HG03025 (cell line): ENCODE measurements at regions not wholly inside any gene's neighbourhood (a gene's known extent, or its start where the extent isn't known, plus 50 kb on each side); places are given as distances from the start of the nearest gene placed in this dataset.

Experiments used
- ATAC-seq: cut with Tn5 transposase; IDR thresholded peaks from one replicate; pipeline ENCODE4 v1.9.1; 2021; ENCODE audit warnings: mild to moderate bottlenecking, moderate library complexity; ENCODE audit not compliant: unreplicated experiment, low FRiP score

DNA sequence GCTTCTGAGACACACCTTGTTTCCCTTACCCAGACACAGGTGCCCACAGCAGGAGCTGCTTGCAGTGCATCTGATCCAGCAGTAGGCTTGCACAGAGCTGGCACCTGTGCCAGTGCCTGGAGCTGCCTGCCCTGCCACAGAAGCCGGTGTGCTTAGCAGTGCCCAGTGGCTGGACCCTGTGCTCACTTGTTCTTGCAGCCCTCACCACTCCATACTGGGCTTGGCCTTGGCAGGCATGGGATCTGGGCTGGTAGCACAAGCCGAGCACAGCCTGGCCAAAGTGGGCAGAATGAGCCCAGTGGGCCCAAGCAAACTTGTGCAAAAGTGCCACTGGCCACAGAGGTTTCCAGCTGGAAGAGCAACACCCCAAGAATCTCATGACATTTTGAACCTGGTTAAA, 1950.4 kb downstream of the SUCLG1 start:
- ATAC-seq = no peak

DNA sequence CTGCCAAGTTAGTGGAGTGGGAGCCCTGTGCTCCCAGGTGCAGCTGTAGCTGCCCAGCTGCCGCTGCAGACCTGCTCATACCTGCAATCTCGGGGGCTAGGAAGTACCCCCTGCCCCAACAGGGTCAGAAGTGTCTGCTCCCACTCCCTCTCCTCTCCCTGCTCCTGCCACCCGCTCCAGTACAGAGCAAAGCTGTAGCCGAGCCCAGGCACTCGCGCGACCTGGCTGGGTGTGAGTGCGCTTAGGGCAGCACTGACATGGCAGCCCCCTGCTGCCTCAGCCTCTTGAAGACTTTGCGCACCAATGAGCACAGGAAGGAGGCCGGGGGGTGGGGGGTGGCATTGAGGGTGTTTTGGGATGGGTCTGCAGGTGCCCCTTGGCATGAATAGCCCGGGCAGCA, 1951.4 kb downstream of the SUCLG1 start:
- no peak for ATAC-seq

DNA sequence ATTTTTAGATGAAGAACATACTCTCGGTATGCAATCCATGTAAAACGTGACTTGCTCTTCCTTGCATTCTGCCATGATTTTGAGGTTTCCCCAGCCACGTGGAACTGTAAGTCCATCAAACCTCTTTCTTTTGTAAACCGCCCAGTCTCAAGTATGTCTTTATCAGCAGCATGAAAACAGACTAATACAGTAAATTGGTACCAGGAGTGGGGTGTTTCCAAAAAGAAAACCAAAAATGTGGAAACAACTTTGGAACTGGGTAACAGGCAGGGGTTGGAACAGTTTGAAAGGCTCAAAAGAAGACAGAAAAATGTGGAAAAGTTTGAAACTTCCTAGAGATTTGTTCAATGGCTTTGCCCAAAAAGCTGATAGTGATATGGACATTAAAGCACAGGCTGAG, 1957.9 kb downstream of the SUCLG1 start:
- ATAC-seq = no peak

DNA sequence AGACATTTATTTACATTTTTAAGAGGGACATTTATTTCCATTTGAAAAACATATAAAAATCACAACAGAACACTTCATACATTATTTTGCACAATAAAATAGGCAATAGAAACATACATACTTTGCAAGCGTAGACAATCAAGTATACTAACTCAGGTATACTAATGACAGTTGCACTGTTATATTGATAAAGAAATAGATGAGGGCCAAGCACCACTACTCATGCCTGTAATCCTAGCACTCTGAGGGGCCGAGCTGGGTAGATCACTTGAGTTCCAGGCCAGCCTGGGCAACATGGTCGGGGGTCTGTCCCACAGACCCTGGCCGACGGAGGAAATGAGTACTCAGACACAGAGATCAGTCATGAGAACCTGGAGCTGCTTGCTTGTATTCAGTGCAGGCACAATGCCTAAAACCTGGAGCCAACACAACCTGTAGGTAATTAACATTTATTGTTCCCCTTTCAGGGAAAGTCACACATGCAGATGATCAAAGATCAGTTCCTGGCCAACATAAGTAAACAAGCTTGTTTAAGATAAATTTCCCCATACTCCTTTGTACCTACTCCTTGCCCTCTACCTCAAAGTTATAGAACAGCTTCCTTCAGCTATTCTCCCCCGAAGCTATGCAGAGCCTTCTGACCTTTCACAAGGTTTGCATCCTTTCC, 1960.2 kb downstream of the SUCLG1 start:
- no peak for ATAC-seq

DNA sequence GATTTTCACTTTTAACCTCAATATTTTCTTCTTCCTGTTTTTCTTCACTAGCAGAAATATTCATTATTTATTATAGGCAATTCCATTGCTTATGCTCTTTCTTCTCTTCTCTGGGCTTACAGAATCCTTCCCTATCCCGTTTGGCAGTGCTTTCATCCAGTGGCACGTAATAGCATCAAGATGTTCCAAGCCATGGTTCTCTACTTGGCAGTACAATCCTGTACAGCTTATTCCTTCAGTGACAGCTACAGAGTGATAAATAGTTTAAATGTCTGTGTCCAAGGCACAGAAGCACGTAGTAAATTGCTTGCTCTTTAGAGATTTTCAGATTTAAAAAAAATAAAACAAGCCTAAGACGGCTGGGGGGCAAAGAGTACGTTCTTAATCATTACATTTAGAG, 1964.3 kb downstream of the SUCLG1 start:
- no peak for ATAC-seq

DNA sequence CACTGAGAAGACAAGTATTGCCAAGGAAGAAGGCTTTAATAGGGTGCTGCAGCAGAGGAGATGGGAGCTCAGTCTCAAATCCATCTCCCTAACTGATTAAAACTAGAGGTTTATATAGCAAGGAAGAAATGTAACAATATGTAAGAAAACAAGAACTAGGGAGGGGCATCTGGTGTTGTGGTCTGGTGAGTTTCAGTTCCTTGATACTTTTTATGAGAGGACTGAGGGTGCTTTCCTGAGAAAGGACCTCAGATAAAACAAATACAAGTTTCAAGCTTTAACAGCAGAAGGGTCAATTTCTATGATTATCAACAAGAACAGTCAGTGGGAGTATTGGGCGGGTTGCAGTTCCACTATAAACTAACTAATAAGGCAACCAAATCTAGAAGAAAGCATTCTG, 1967.5 kb downstream of the SUCLG1 start:
- ATAC-seq = no peak

DNA sequence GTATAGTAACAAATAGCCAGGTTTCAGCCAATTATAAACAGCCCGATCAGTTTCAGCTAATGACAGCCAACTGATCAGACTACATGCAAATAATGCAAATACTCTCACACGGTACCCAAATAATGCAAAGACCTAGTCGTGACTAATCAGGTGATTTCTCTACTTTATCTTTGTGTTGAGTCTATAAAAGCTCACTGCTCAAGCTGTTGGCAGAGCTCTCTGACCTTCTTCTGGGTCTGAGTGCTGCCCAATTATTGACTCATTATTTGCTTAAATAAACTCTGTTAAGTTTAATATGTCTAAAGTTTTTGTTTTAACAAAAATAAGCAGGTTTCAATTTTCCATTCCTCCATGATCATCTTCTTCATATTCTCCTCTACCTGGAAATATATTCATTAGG, 1971.7 kb downstream of the SUCLG1 start:
- no peak for ATAC-seq

DNA sequence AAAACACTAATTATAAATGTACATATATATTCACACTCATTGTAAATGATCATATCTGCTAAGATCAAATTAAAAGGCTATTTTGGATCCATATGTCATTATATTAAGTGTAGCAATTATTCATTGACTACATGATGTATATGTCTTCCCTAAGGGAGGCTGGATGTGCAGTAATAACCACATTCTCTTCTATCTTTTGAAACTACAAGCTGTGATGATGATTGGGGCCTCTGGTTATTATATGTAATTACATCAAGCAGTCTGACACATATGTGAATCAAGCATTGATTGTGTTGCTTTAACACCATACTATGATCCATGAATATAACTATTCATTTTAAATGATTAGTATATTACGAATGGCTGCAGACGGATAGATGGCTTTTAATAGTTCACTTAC, 1973.4 kb downstream of the SUCLG1 start:
- no peak for ATAC-seq

DNA sequence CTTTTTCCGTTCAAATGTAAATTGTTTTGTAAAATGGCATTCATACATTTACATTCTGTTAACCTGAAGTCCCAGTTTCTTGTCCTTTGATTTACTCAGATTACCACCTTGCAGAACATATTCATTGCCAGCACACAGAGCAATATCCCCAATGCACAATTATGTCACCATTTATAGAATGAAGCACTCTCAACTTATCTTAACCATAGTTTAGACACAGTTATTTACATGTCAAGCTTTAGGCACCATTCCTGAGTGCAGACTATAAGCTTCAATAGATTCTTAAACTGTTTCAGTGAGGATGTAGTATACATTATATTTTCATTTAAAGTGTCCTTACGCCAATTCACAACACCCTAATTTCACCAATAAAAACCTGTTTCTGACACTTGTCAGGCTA, 1977.9 kb downstream of the SUCLG1 start:
- ATAC-seq = no peak

DNA sequence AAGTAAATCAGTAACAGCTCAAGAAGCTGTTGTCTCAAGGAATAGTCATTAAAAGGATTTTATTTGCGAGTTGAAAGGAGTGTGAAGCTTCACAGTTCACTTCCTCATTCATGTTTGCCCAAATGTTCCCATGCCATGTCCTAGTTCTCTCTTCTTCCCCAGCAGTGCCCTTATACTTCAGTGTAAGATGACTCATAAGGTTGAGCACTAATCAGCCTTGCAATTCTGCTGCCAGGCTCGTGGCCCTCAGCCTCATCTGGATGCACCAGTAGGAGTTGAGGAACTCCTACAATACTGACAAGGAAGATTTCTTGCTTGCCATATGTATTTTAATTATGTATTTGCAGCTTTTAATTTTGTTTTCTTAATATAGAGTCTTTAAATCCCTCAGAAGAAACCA, 1980.4 kb downstream of the SUCLG1 start:
- no peak for ATAC-seq

DNA sequence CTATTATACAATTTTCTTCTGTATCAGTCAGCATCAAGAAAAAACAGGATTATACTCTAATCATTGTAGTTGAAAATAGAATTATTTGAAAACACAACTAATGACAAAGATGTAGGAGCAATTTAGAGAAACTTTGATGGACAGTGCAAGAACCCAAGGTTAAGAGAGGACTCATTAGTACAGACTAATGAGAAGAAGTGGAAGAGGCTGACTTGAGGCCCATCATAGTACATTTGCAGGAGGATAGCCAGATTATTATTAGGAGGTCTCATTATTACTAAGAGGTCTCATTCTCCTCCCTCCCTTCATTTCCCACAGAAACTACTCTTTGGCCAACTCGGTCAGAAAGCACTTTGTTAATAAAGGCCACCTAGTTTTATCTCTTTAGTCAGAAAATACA, 1983.0 kb downstream of the SUCLG1 start:
- ATAC-seq = no peak

DNA sequence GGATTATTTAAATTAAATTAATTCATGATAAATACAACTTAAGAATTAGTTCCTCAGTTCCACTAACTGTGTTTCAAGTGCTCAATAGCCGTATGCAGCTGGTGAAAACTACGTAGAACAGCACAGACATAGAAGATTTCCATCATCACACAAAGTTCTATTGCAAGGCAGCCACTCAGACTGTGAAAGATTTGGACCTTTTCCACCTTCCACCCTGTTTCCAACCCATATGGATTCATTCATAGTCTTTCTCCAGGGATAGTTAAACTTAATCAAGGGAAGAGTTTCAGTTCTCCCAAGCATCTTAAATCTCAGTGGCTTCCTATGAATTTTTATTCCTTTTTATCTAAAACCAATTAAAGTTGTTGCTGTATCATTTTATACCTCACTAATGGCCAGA, 2030.8 kb downstream of the SUCLG1 start:
- ATAC-seq = no peak

DNA sequence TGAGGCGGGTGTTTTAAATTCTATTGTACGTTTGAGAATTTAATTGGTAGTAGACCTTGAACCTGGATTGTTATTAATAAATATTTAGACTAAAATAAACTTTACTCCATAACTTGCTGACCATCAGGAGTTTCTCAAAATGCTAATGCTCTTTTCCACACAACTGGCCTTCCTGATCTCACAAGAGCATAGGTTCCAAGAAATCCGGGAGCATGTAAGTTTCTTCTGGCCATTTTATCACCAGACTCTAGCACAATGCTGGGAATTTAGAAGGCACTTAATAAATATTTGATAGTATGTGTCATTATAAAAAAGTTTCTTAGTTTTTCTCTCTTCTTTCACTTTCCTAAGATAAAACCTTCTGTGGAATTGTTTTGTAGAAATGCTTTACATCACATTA, 2047.1 kb downstream of the SUCLG1 start:
- ATAC-seq = no peak

DNA sequence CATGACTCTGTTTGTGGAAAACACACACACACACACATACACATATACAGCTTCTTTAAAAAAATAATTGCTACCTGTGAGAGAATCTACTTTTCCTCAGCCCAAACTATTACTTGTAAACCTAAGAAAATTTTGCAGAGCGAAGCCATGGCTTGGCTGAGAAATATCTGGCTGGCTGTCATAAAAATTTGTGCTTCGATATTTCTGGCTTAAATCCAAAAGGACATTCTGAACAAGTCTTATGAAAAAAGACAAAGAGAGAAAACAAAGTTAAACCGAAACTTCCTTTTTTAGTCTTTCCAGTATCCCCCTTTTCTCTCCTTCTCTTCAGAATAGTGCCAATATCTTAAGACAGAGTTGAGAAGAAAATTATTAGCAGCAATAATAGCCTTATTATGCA, 2048.0 kb downstream of the SUCLG1 start:
- no peak for ATAC-seq

DNA sequence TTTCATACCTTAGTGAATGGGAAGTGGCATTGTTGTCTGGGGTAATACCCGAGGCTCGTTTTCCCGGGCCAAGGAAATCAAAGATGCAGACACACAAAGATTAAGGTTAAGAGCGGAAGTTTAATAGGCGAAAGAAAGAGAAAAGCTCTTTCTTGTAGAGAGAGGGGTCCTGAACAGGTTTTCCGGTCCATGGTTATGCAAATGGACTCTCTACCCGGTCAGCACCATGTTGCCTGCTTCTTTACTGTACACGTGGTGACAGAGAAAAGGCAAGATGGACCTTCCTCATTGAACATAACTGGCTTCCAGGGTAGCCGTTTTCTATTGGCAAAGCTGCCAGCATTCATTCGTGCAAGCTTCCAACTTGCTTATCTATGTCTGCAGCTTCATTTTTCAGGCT, 2063.5 kb downstream of the SUCLG1 start:
- ATAC-seq = no peak

DNA sequence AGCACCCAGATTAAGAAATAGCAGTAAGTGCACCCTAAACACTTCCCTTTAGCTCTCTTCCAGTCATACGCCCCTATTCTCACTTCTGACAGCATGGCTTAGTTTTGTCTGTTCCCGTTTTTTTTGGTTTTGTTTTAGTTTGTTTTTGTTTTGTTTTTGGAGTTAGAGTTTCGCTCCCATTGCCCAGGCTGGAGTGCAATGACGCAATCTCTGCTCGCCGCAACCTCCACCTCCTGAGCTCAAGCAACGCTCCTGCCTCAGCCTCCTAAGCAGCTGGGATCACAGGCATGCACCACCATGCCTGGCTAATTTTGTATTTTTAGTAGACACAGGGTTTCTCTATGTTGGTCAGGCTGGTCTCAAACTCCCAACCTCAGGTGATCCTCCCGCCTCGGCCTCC, 2067.7 kb downstream of the SUCLG1 start:
- no peak for ATAC-seq

DNA sequence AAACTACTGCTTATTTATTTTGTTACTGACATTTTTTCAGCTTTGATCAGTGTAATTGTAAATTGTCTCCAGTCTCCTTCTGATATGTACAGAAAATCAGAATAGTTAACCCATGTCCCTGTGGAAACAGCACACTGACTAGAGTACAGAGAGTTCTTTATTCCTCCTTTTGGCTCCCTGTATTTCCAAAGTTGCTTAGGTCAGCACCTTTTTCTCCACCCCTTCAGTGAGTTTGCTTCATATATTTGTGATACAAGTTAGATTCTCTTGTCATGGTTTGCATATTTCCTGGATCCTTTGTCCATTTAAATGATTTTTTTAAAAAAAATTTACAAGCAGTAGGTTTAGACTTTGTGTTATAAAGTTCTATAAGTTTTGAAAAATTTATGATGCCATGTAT, 2051.1 kb upstream of the LRRTM1 start:
- ATAC-seq = no peak

DNA sequence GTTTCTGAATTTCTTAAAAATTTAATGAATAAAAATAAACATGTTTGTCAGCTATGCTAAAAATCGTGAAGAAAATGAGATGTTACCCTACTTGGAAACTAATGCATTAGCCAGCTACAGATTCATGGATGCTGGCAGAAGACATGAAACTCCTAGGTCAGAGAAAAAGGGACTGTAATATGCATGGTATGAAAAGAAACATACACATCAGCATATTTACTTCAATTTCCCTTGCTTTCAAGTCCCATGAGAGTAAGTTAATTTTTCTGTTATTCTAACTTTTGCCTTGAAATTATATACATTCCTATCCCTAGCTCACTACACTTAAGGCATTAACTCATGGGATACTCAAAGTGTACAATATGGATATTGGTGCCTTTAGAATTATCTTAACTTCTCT, 2041.4 kb upstream of the LRRTM1 start:
- ATAC-seq = no peak

DNA sequence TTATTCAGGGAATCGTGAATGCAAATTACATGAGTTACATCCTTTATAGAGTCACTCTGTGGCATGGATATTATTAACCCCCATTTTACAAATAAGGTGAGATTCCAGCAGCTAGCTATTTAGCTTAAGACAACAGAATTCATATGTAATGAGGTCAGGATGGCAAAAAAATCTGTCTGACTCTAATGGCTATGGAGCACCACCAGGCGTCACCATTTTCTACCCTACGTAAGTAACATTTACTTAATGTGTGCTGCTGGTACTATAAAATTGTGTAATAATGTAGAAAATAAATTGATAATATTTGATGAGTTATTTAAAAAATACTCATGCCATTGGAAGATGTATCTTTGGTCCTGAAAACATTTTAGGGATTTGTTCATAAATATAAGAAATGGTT, 2040.1 kb upstream of the LRRTM1 start:
- no peak for ATAC-seq

DNA sequence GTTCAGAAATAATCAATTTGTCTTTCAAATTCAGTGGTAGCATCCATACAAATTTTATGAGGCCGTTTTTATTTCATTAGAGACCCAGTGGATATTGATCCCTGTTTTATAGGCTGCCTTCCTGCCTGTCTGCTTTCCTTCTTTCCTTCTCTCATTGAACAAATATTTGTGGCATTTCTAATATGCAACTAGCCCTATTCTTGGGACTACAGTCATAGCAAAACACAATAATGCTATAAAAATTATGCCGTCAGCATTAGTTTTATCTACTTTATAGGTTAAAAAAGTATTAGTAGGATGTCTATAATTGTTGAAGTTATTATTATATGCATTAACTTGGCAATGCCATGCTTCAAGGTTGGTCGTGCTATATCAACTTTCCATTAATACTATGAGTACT, 2037.8 kb upstream of the LRRTM1 start:
- ATAC-seq = no peak

DNA sequence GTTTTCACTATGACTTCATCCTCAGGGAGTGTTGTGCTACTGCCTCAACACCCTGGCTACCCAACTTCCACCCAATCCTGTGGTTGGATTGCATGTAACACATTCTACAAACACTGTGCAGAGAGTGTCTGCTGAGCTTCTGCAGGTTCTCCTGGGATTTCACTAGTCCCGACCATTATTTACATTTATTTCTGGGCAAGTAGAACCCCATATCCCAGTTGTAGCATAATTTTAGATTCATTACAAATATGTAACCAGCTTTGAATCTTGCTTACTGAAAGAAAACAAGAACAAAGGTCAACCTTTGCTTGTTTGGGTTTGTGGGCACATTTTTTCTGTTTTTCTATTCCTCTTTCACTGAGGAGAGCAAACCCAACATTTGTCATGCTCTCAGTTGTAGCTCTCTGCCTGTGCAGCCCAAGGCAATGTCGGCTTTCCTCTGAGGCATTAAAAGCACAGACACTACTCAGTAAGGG, 2036.1 kb upstream of the LRRTM1 start:
- no peak for ATAC-seq

DNA sequence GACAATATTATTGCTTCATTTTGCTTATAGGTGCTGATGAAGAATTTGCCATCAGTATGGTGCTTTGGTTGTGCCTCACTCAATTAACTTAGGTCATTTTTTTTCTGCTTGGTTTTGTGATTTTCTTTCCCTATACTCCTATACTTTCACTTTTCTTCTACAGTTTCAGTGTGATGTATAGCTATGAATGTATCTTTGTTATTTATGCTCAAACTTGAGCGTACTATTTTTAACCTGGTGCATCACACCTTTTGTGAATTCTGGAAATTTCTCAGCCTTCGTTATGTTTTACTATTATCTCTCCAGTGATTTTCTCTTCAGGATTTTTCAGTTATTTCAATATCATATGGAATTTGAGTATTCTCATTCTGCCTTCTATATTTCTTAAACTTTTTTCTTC, 2035.3 kb upstream of the LRRTM1 start:
- ATAC-seq = no peak

DNA sequence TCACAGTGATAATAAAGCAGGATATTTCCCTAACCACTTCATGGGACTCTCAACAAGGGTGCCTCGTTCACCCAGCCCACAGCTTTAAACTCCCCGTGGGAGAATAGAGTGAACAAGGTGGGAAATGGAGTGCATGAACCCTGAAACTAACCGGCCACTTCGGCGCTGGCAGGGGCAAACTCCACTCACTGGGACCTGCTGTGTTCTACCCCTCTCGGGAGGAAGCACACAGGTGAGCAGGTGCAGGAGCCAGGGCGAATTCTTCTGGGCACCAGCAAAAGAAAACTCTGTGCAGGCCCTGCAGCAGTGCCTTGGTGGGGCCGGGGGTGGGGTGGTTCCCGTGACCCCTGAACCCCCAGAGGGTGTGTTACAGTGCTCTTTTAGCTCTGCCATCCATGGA, 2029.1 kb upstream of the LRRTM1 start:
- no peak for ATAC-seq
